ENCODE measurements at regions not wholly inside any gene's neighbourhood (a gene's known extent, or its start where the extent isn't known, plus 50 kb on each side); places are given as distances from the start of the nearest gene placed in this dataset.
"Not testable (repeated sequence)": the region's sequence is repeated elsewhere in the genome, so short reads cannot be mapped to it uniquely, and the experiment has no call there.

DNA sequence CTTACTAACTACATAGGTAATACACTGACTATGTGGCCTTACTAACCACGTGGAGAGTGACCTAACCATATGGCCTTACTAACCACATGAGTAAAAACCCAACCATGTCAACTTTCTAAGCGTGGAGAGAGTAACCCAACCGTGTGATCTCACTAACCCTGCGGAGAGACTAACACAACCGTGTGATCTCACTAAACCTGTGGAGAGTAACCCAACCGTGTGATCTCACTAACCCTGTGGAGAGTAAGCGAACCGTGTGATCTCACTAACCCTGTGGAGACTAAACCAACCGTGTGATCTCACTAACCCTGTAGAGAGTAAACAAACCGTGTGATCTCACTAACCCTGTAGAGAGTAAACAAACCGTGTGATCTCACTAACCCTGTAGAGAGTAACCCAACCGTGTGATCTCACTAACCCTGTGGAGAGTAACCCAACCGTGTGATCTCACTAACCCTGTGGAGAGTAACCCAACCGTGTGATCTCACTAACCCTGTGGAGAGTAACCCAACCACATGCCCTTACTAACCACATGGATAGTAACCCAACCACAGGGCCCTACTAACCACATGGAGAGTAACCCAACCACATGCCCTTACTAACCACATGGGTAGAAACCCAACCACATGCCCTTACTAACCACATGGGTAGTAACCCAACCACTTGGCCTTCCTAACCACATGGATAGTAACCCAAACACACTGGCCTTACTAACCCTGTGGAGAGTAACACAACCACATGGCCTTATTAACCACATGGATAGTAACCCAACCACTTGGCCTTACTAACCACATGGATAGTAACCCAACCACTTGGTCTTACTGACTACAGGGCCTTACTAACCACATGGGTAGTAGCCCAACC, 112.6 kb downstream of the DRD1 start:
- TF ChIP-seq, protein P1, sequence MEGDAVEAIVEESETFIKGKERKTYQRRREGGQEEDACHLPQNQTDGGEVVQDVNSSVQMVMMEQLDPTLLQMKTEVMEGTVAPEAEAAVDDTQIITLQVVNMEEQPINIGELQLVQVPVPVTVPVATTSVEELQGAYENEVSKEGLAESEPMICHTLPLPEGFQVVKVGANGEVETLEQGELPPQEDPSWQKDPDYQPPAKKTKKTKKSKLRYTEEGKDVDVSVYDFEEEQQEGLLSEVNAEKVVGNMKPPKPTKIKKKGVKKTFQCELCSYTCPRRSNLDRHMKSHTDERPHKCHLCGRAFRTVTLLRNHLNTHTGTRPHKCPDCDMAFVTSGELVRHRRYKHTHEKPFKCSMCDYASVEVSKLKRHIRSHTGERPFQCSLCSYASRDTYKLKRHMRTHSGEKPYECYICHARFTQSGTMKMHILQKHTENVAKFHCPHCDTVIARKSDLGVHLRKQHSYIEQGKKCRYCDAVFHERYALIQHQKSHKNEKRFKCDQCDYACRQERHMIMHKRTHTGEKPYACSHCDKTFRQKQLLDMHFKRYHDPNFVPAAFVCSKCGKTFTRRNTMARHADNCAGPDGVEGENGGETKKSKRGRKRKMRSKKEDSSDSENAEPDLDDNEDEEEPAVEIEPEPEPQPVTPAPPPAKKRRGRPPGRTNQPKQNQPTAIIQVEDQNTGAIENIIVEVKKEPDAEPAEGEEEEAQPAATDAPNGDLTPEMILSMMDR (IDR thresholded peaks at IDR 0.05): not testable (repeated sequence)
- not testable (repeated sequence) for TF ChIP-seq POLR2A (IDR thresholded peaks at IDR 0.05)
